ENCODE measurements at regions not wholly inside any gene's neighbourhood (a gene's known extent, or its start where the extent isn't known, plus 50 kb on each side); places are given as distances from the start of the nearest gene placed in this dataset.
"Not testable (repeated sequence)": the region's sequence is repeated elsewhere in the genome, so short reads cannot be mapped to it uniquely, and the experiment has no call there.

GRCh38 chr7:80303315-80303714 lies 168.7 kb downstream of the GNAI1 start:
- TF ChIP-seq, protein P1, sequence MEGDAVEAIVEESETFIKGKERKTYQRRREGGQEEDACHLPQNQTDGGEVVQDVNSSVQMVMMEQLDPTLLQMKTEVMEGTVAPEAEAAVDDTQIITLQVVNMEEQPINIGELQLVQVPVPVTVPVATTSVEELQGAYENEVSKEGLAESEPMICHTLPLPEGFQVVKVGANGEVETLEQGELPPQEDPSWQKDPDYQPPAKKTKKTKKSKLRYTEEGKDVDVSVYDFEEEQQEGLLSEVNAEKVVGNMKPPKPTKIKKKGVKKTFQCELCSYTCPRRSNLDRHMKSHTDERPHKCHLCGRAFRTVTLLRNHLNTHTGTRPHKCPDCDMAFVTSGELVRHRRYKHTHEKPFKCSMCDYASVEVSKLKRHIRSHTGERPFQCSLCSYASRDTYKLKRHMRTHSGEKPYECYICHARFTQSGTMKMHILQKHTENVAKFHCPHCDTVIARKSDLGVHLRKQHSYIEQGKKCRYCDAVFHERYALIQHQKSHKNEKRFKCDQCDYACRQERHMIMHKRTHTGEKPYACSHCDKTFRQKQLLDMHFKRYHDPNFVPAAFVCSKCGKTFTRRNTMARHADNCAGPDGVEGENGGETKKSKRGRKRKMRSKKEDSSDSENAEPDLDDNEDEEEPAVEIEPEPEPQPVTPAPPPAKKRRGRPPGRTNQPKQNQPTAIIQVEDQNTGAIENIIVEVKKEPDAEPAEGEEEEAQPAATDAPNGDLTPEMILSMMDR (IDR thresholded peaks at IDR 0.05; ENCODE audit: low read depth, low read length) = no peak
- DNase-seq (ENCODE audit: low read depth in 2 of 2) = no peak
- no peak overlapping the region for H3K4me3 ChIP-seq (replicated peaks in 1 of 2; ENCODE audit: low read depth in 2 of 2, low read length in 2 of 2)

GRCh38 chr7:80302636-80303035 lies 168.0 kb downstream of the GNAI1 start:
- TF ChIP-seq, protein P1 (IDR thresholded peaks at IDR 0.05; ENCODE audit: low read depth, low read length) = no peak
- DNase-seq (ENCODE audit: low read depth in 2 of 2) = no peak
- H3K4me3 ChIP-seq (replicated peaks in 1 of 2; ENCODE audit: low read depth in 2 of 2, low read length in 2 of 2) = no peak overlapping the region

GRCh38 chr7:80302078-80302477 lies 167.4 kb downstream of the GNAI1 start:
- H3K4me3 ChIP-seq (replicated peaks in 1 of 2; ENCODE audit: low read depth in 2 of 2, low read length in 2 of 2) = no peak overlapping the region
- TF ChIP-seq, protein P1 (IDR thresholded peaks at IDR 0.05; ENCODE audit: low read depth, low read length) = no peak
- DNase-seq (ENCODE audit: low read depth in 2 of 2) = no peak

DNA sequence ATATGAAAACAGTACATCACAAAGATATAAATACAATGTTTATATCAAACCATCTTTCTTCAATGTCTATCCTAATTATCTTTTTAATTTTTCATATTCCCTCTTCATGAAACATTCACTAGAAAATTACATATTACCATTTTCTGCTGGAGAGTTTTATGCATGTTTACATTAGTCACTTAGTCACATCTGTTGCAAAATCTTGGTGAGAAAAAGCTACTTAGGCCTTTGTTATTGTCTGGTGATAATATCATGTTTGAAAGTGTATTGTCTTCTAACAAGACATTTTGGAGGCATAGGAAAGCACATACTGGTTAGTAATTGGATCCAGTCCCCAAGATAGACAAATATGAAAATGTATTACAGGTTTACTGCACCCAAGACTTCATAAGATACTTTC lies 163.6 kb downstream of the GNAI1 start:
- TF ChIP-seq, protein P1 (IDR thresholded peaks at IDR 0.05; ENCODE audit: low read depth, low read length) = no peak
- H3K4me3 ChIP-seq (replicated peaks in 1 of 2; ENCODE audit: low read depth in 2 of 2, low read length in 2 of 2) = no peak overlapping the region
- no peak for DNase-seq (ENCODE audit: low read depth in 2 of 2)

- TF ChIP-seq, protein P1 (IDR thresholded peaks at IDR 0.05; ENCODE audit: low read depth, low read length) = no peak
- H3K4me3 ChIP-seq (replicated peaks in 1 of 2; ENCODE audit: low read depth in 2 of 2, low read length in 2 of 2) = no peak overlapping the region
- DNase-seq (ENCODE audit: low read depth in 2 of 2) = peak; percentile 32 to 51
These were observed 159.7 kb downstream of the GNAI1 start for GRCh38 chr7:80294346-80294745.

DNA sequence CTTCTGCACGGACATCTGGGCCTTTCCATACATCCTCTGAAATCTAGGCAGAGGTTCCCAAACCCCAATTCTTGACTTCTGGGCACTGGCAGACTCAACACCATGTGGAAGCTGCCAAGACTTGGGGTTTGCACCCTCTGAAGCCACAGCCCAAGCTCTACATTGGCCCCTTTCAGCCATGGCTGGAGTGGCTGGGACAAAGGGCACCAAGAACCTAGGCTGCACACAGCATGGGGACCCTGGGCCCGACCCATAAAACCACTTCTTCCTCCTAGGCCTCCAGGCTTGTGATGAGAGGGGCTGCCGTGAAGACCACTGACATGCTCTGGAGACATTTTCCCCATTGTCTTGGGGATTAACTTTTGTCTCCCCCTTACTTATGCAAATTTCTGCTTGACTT lies 158.0 kb downstream of the GNAI1 start:
- DNase-seq (ENCODE audit: low read depth in 2 of 2); H3K4me3 ChIP-seq (replicated peaks in 1 of 2; ENCODE audit: low read depth in 2 of 2, low read length in 2 of 2): not testable (repeated sequence)

GRCh38 chr7:80288175-80289122 lies 153.8 kb downstream of the GNAI1 start:
- TF ChIP-seq, protein P1 (IDR thresholded peaks at IDR 0.05; ENCODE audit: low read depth, low read length) = peak; percentile 12
- no peak overlapping the region for H3K4me3 ChIP-seq (replicated peaks in 1 of 2; ENCODE audit: low read depth in 2 of 2, low read length in 2 of 2)
- DNase-seq (ENCODE audit: low read depth in 2 of 2) = peak in 1 of 2 donors; percentile 72
